ENCODE measurements at regions not wholly inside any gene's neighbourhood (a gene's known extent, or its start where the extent isn't known, plus 50 kb on each side); places are given as distances from the start of the nearest gene placed in this dataset.
"Not testable (repeated sequence)": the region's sequence is repeated elsewhere in the genome, so short reads cannot be mapped to it uniquely, and the experiment has no call there.

DNA sequence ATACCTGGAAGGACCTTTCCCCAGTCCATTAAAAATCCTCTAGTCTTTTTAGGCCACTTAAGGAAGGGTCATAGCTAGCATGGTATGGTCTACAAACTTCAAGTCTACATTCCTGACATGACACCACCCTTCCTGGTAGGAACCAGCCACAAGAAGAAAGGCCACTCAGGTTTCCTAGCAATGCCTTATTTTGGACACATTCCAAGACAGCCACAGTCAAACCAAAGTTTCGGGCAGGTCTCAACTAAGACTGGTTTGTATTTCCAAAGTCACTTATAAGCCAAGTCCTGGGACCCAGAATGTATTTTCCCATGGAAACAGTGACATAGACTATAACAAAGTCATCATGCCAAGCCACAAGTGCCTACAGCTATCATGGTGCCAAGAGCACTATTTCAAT is 50.6 kb upstream of the SLC44A3 start:
- no peak for DNase-seq (ENCODE audit: low spot score)

DNA sequence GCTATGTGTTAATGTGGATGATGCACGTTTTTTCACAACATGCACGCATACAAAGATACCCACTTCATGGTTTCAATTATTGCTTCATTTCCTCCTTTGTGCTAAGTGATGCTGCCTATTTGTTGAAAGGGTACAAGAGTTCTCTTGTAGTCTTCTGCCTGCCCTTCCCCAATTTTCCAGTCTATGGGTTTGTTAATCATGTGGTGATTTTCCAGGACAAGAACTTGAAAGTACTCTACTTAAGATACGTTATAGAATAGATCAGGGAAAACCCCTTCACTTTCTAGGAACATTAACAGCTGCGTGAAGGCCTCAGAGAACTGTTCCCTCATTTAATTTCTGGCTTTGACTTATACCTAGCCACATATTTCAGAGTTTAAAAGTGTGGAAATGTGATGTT is 52.1 kb upstream of the SLC44A3 start:
- no peak for DNase-seq (ENCODE audit: low spot score)

DNA sequence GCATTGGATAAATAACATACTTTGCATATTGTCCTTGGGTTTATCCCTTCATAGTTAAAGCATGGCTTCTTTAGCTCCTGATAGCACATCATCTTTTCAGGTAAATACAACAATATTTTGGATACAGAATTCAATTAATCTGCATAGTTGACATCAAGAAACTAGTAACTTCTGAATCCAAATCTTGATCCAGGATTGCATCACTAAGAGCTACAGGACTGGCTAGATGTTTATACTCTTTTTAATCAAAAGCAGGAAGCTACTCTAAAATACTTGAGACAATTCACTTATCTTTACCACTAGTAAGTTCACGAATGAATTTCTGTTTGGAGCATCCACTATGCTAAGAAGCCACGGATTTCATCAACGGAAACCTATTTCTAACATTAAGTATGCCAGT is 54.2 kb upstream of the SLC44A3 start:
- DNase-seq (ENCODE audit: low spot score), result no peak

DNA sequence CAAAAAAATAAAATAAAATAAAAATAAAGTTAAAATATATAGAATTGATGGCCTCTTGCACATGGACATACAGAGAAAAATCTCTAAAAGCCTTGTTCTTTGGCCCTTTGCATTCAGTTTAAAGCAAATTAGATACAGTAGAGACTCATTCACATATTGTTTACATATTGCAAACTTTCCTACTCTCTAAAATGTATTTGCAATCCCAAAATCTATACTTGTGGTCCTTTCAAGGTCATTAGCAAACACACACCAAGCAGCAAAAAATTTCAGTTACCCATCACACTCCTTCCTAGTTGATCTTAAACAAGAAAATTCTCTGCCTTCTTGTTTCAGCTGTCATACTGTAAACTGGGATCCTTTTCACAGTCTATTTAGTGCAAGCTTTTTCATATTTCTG is 61.0 kb upstream of the SLC44A3 start:
- DNase-seq (ENCODE audit: low spot score), result no peak

DNA sequence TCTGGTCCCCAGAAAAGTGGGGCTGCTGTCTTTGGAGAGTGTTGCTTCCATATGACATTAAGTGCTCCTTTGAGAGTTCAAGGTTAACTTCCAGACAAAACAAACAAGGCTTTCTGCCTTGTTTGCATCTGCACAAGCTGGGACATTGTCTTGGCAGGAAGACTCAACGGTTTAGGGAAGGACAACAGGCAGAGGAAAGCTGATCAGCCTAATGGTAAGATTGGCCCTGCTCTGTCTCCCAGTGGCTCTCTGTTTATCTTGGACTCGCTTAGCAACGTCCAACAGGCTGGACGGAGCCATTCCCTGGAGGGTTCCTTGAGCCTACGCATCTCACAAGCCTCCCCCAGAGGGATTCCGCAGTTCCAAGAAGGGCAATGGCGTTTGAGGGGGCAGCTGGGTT is 62.2 kb upstream of the SLC44A3 start:
- no peak for DNase-seq (ENCODE audit: low spot score)

DNA sequence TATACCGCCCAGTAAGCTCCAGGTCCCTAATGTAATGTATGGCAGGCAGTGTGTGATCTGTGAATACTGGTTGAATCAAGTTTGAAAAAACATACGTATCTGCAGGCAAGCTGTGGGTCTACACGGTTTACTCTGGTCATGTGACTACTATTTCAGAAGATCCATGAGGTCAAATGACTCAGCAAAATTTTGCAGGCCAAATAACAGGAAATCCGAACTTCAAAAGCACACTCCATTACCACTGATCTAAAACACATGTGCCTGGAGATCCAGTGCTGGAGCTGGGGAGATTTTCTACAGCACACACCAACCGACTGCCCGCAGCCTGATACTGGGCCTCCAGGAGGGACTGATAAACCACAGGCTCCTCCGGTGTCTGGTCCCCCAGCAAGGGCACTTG is 64.5 kb upstream of the SLC44A3 start:
- no peak for DNase-seq (ENCODE audit: low spot score)

DNA sequence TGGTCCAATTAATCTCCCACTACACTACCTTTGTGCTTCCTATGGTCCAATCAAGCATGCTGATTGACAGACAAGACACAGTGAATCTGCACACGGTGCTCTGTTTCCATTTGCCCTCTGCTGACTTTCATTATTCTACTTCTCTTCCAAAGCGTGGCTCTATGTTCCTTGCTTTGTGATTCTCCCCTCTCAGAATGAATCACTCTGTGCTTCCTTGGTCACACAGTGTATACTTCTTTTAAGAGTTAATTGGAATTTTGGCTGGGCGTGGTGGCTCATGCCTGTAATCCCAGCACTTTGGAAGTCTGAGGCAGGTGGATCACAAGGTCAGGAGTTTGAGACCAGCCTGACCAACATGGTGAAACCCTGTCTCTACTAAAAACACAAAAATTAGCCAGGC is 65.1 kb upstream of the SLC44A3 start:
- not testable (repeated sequence) for DNase-seq (ENCODE audit: low spot score)

DNA sequence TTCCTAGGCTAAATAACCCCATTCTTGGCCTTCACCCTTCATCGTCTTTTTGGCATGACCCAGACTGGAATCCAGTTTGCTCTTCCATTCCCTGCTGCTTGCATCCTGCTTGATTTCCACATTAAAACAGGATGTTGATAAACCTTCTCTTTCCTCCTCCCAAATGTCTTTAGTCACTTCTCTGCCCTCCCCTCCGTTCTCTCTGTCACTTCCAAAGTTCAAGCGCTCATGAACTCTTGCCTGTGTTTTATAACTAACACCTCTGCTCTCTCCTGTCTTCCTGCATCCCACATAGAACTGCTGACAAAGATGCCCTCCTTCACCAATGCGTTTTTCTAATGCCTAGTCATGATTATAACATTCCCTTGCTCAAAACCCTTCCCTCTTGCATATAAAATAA is 65.6 kb upstream of the SLC44A3 start:
- DNase-seq (ENCODE audit: low spot score), result no peak

DNA sequence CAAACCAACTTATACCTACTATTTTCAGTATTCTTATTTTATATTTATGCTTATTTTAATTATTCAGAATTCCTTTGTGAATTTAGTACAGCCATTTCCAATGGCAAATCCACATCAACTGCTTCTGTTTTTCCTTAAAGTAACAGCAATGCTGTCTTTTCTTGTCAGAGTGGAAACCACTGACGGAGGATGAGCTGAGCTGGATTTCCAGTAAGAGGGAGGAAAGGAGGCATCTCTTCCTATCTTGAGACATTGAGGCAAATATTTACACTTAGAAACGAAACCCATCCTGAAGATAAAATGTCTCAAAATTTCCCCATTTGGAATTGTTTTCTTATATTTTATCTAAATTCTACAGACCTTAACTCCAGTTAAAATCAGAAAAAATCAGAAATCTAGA is 66.1 kb upstream of the SLC44A3 start:
- no peak for DNase-seq (ENCODE audit: low spot score)

DNA sequence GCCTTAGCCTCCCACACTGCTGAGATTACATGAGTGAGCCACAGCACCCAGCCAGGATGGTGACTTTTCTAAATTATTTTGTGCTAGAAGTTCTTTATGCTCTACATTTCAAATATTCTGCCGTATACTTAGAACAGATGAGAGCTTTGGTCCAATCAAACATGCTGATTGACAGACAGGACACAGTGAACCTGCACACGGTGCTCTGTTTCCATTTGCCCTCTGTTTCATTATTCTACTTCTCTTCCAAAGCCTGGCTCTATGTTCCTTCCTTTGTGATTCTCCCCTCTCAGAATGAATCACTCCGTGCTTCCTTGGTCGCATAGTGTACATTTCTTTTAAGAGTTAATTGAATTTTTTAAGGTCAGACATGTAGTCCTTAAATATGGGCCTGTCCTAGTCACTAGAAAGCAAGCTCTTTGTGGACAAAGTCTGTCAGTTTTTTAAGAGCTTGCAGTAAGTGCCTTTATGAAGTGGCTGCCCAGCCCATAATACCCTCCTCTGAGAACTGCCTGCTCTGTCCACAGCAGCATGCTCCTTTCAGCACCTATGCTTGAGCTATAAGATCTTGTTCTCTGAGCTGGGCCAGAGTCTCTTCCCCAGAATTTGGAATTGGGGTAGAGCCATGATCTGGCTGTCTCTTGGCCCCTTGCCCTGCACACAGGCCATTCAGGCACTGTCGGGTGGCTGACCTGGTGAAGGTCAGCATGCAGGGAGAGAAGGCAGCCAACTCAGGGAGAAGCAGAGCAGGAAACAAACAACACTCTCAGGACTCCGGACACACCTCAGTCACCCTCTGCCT is 66.8 kb upstream of the SLC44A3 start:
- no peak for DNase-seq (ENCODE audit: low spot score)

DNA sequence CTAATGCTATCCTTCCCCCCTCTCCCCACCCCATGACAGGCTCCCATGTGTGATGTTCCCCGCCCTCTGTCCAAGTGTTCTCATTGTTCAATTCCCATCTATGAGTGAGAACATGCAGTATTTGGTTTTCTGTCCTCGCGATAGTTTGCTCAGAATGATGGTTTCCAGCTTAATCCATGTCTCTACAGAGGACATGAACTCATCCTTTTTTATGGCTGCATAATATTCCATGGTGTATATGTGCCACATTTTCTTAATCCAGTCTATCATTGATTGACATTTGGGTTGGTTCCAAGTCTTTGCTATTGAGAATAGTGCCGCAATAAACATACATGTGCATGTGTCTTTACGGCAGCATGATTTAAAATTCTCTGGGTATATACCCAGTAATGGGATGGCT is 68.7 kb upstream of the SLC44A3 start:
- DNase-seq (ENCODE audit: low spot score), result not testable (repeated sequence)

DNA sequence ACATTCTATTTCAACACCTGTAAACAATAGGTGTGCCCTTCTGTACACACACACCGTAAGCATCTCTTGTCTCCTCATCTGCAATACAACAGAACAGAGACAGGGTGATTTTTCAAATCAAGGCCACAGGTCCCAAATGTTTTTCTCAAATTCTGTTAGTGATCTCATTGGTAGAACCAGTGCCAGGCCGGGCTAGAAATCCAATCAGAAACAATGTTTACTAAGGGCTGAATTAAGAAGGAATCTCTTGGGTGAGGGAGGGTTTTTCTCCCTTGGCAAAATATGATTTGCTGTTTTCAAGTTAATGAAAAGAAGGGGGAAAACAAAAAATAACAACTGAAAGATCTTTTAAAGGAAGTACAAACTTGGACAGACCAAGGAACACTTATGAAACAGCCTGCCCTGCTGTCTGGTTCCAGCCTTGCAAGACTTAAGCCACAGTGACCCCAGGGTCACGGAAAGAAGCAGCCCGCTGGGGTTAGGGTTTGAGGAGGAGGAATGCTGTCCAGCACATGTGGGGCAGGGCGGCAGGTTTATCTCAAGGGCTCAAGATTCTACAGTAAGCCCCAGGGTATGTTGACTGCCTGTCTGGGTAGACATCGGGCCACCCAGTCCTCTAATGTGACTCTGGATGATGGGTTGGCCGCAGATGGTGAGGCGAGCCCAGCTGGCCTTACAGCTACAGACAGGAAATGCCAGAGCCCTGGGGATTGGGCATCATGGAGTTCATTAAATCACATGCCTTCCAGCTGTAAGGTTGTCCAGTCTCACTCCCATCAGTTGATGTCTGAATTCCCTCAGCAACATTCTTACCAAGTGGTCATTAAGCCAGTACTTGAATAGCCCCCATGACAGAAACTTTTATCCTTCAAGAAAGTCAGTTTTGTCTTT is 73.3 kb upstream of the SLC44A3 start:
- DNase-seq (ENCODE audit: low spot score), result no peak

DNA sequence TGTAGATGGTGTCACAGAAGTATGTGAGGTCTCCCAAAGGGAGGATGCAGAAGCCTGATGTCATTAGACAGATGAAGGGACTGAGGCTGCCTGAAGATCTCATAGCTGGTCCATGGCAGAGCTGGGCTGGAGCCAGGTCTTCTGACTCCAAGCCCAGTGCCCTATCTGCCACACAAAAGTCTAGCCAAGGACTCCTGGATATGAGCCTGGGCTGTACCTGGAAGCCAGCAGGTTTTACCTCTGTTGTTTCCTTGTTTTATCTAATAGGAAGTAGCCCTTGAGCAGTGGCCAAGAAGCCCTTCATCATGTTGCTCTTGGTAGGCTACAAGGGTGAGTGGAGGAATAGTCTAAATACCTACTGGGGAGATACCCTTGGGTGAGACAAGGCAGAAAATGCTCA is 74.4 kb upstream of the SLC44A3 start:
- DNase-seq (ENCODE audit: low spot score), result no peak

DNA sequence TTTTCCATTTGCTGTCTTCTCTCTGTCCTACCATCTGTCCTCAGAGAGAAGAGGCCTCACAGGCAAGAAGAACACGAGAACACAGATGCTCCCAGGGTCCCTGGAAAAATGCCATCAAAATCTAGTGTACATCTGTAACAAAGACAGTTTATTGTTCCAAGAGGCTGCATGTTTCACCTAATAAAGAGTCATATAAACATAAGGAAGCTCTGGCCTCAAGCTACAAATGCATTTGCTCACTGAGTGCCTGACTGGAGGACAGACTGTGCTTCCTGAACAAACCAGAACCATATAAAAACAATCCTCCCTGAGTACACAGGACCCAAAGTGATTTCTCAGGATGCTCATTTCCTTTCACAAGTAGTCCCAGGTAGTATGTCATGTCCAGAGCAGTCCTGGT is 76.3 kb upstream of the SLC44A3 start:
- DNase-seq (ENCODE audit: low spot score), result peak; percentile 54

DNA sequence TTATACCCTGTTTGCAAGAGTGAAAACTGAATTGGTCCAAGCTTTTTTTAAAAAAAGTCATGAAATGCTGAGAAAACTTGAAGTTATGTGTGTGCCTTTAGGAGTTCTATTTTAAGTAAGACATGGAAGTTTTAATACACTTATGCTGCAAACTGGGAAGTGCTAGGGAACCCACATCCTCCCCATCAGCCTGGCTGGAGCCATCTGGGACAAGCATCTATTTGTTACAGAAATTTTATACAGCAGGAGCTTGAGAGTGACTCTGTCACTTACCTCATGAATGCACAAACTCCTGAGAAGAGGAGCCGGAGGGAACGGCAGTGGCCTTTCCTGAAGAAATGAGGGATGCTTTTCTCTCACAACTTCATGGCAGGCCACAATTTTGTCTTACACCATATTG is 78.2 kb upstream of the SLC44A3 start:
- no peak for DNase-seq (ENCODE audit: low spot score)

DNA sequence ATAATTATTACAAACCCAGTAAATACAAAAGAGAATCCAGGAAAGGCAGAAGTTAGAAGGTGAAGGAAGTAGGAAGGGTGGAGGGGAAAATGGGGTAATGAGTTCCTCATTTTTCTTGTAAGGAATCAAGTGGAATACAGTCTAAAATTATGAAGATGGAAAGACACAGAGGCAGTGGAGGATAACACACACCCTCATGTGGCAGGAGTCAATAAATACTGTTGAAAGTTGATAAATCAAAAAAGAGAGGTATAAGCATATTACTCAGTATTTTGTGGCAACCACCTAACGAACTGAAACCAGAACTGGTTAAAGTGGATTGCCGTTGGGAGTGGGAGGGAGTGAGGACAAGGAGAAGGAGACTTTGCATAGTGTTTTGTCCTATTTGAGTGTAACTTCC is 78.6 kb upstream of the SLC44A3 start:
- no peak for DNase-seq (ENCODE audit: low spot score)

DNA sequence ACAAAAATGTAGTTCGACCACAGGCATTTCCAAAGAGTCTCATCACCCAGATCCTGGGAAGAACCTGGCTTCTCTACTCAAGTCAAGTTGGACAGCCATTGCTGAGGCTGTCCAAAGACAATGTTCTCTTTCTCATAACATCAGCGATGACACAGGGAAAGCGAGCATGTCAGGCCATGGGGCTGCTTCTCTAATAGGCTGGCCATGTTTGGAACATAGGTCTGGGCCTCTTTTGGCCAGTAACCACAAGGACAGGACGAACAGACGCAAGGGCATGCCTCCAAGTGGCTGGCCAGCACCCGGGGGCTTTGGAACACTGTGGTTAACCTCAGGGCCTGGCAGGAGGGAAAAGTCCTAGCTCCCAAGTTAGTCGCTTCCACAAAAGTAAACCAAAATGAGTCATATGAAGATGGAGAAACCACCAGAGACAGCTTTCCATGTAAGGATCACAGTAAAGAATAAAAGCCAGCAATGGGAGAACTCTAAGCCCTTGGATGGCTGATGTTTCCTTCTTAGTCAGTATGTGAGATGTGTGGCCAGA is 80.6 kb upstream of the SLC44A3 start:
- no peak for DNase-seq (ENCODE audit: low spot score)

DNA sequence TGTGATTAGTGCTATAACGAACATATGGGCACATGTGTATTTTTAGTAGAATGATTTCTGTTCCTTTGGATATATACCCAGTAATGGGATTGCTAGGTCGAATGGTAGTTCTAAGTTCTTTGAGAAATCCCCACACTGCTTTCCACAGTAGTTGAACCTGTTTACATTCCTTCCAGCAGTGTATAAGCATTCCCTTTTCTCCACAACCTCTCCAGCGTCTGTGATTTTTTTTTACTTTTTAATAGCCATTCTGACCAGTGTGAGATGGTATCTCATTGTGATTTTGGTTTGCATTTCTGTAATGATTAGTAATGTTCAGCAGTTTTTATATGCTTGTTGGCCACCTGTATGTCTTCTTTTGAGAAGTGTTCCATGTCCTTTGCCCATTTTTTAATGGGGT is 81.8 kb upstream of the SLC44A3 start:
- no peak for DNase-seq (ENCODE audit: low spot score)

DNA sequence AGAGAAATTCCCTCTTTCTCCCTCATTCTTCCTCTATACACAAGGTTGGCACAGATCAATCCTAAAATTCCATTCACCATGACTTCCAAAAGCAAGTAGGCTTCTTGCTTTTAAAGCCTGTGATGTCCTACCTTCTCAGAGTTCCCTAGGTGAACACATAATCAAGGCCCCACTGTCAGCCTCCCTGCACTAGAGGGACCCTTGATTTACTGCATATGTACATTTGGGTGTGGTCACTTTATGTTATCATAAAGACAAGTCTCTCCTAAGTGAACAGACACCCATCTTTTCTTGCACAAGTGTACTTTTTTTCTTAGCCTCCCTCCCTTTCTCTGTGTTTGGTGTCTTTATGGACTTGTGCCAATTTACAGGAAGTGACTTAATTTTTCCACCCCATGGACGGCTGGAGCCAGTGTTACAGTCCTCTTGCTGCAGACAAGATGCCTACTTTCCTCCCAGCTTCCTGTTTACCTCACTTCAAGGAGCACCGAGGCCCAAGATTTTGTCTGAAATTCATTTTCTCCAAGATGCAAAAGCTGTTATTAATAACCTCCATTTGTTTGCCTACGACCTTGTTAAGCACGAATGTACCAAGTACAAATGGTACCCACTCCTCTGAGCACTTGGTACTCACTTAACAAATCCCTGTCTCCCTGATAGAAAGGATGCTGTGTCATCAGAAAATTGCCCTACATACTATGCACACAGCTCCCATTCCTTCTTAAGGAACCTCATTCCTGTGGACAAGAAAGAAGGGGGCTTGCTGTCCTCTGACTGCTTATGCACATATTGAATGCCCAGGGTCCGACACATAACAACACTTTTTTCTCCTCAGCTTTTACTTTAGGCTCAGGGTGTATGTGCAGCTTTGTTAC is 82.8 kb upstream of the SLC44A3 start:
- no peak for DNase-seq (ENCODE audit: low spot score)

DNA sequence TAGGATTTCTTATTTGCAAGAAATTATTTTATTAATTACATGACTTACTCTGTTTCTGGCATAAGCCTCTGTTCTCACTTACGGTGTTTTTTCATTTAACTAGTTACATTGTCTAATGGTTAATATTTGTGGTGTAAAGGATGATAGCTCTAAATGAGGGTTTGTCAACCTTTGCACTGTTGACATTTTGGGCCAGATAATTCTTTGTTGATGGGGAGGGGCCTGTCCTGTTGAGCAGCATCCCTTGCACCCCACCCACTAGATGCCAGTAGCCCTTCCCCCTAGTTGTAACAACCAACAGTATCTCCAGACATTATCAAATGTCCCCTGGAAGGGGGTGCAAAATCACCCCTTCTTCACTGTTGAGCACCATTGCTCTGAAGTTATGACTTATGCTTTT is 83.6 kb upstream of the SLC44A3 start:
- no peak for DNase-seq (ENCODE audit: low spot score)

DNA sequence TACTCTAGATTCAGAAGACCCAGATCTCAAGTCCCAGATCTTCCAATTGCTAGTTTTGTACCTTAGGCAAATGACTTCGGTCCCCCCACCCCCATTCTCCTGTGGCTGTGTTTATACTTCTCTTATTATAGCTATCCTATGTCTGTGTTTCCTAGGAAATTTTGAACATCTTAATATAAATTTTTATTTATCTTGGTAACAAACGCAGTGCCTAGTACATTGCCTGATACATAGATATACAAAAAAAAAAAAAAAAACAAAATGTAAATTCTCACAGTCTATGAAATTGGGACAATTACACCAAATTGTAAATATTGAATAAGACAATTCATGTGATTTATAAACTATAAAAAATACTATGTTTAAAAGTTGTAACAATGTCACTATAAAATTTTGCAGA is 84.1 kb upstream of the SLC44A3 start:
- no peak for DNase-seq (ENCODE audit: low spot score)

Data from globus pallidus (tissue), 1 donor.